HG03442 (cell line): ENCODE measurements at regions not wholly inside any gene's neighbourhood (a gene's known extent, or its start where the extent isn't known, plus 50 kb on each side); places are given as distances from the start of the nearest gene placed in this dataset.

Experiments used
- ATAC-seq: cut with Tn5 transposase; IDR thresholded peaks from one replicate; pipeline ENCODE4 v1.9.1; 2021; ENCODE audit warnings: mild to moderate bottlenecking, moderate library complexity; ENCODE audit not compliant: unreplicated experiment

- ATAC-seq: no peak
Measured at GRCh38 chr17:79233916-79234551, 159.4 kb downstream of the ENGASE start.

- ATAC-seq: no peak
Measured at GRCh38 chr17:79232957-79233356, 158.3 kb downstream of the ENGASE start.

- no peak for ATAC-seq
Measured at GRCh38 chr17:79231766-79232287, 157.2 kb downstream of the ENGASE start.

GRCh38 chr17:79230576-79230975, 156.0 kb downstream of the ENGASE start:
- no peak for ATAC-seq

- ATAC-seq: no peak
Measured at GRCh38 chr17:79226037-79226436, 151.4 kb downstream of the ENGASE start.

- no peak for ATAC-seq
Measured at GRCh38 chr17:79224903-79225302, 150.3 kb downstream of the ENGASE start.

GRCh38 chr17:79224476-79224875, 149.9 kb downstream of the ENGASE start:
- no peak for ATAC-seq

- ATAC-seq: no peak
Measured at GRCh38 chr17:79223953-79224352, 149.3 kb downstream of the ENGASE start.

GRCh38 chr17:79223471-79223870, 148.8 kb downstream of the ENGASE start:
- ATAC-seq: no peak

GRCh38 chr17:79221597-79221996, 147.0 kb downstream of the ENGASE start:
- ATAC-seq: no peak

GRCh38 chr17:79220713-79221291, 146.2 kb downstream of the ENGASE start:
- no peak for ATAC-seq

GRCh38 chr17:79220201-79220712, 145.6 kb downstream of the ENGASE start:
- ATAC-seq: no peak

- no peak for ATAC-seq
Measured at GRCh38 chr17:79219208-79219935, 144.7 kb downstream of the ENGASE start.

GRCh38 chr17:79218825-79219200, 144.2 kb downstream of the ENGASE start:
- ATAC-seq: no peak

- ATAC-seq: no peak
Measured at GRCh38 chr17:79218175-79218824, 143.7 kb downstream of the ENGASE start.

GRCh38 chr17:79217473-79218135, 143.0 kb downstream of the ENGASE start:
- ATAC-seq: no peak

- ATAC-seq: no peak
Measured at GRCh38 chr17:79216826-79217225, 142.2 kb downstream of the ENGASE start.

GRCh38 chr17:79216391-79216790, 141.8 kb downstream of the ENGASE start:
- no peak for ATAC-seq

GRCh38 chr17:79215631-79216030, 141.0 kb downstream of the ENGASE start:
- ATAC-seq: no peak

- ATAC-seq: no peak
Measured at GRCh38 chr17:79214940-79215604, 140.4 kb downstream of the ENGASE start.
